Stimulated activated naive CD8-positive, alpha-beta T cell treated with anti-CD3 and anti-CD28 coated beads, Interleukin-15, Interleukin-2, amounts not matched to agents 100 ng/mL and 50 ng/mL, for 24 hours (primary cell): ENCODE measurements at regions not wholly inside any gene's neighbourhood (a gene's known extent, or its start where the extent isn't known, plus 50 kb on each side); places are given as distances from the start of the nearest gene placed in this dataset.

ENCODE experiments used
- H3K27ac Mint-ChIP-seq: one replicate; pipeline ENCODE4 v1.8.0; 2021; ENCODE audit warnings: mild to moderate bottlenecking, mixed read lengths
- H3K27me3 Mint-ChIP-seq: one replicate; pipeline ENCODE4 v1.8.0; 2021; ENCODE audit warnings: mixed read lengths
- H3K36me3 Mint-ChIP-seq: one replicate; pipeline ENCODE4 v1.8.0; 2021; ENCODE audit warnings: low read depth, mixed read lengths
- H3K4me1 Mint-ChIP-seq: one replicate; pipeline ENCODE4 v1.8.0; 2021; ENCODE audit warnings: low read depth, mixed read lengths
- H3K4me3 Mint-ChIP-seq: one replicate; pipeline ENCODE4 v1.8.0; 2021; ENCODE audit warnings: mild to moderate bottlenecking, mixed read lengths
- H3K9me3 Mint-ChIP-seq: one replicate; pipeline ENCODE4 v1.8.0; 2021; ENCODE audit warnings: mixed read lengths

GRCh38 chr6:24009319-24009718, 116.7 kb upstream of the NRSN1 start:
- H3K4me3 Mint-ChIP-seq: no peak overlapping the region
- no peaks in the 10 kb centered on the region for H3K36me3 Mint-ChIP-seq
- H3K27ac Mint-ChIP-seq: no peak overlapping the region
- H3K4me1 Mint-ChIP-seq: no peaks in the 10 kb centered on the region
- no peaks in the 10 kb centered on the region for H3K27me3 Mint-ChIP-seq
- H3K9me3 Mint-ChIP-seq: peaks cover 4% of the 10 kb centered on the region

DNA sequence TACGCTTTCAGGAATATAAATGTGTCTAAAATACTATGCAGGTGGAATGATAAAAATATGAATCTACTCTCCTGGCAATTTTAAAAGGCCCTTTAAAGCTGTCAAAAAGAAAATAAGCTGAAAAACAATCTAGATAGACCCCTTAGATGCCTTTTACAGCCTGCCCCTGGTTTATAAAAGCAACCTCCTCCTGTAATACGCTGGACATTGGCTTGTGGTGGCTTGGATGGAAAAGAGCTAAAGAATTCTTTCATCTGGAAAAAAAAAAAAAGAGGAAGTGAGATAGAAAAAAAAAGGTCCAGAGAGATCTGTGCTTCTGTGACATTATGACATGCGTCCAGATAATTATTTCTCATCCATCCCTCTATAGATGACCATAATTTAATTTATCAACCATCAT, 115.9 kb upstream of the NRSN1 start:
- no peaks in the 10 kb centered on the region for H3K4me1 Mint-ChIP-seq
- H3K9me3 Mint-ChIP-seq: peaks cover 4% of the 10 kb centered on the region
- H3K27me3 Mint-ChIP-seq: no peaks in the 10 kb centered on the region
- no peak overlapping the region for H3K4me3 Mint-ChIP-seq
- H3K27ac Mint-ChIP-seq: no peak overlapping the region
- H3K36me3 Mint-ChIP-seq: no peaks in the 10 kb centered on the region

DNA sequence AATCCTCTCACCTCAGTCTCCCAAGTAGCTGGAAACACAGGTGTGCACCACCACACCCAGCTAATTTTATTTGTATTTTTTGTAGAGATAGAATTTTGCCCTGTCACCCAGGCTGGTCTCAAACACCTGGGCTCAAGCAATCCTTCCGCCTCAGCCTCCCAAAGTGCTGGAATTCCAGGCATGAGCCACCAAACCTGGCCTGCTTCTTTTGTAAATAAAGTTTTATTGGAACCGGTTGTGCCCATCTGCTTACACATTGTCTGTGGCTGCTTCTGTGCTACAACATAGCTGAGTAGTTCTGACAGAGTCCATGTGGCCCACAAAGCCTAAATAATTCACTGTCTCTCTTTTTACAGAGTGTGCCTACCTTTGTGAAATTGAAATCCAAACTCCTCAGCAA, 109.7 kb upstream of the NRSN1 start:
- Mint-ChIP-seq H3K27me3 (no peaks in the 10 kb centered on the region), H3K9me3 (peaks cover 4% of the 10 kb centered on the region), H3K4me1 (no peaks in the 10 kb centered on the region), H3K4me3 (no peak overlapping the region), H3K36me3 (no peaks in the 10 kb centered on the region), H3K27ac (no peak overlapping the region)

DNA sequence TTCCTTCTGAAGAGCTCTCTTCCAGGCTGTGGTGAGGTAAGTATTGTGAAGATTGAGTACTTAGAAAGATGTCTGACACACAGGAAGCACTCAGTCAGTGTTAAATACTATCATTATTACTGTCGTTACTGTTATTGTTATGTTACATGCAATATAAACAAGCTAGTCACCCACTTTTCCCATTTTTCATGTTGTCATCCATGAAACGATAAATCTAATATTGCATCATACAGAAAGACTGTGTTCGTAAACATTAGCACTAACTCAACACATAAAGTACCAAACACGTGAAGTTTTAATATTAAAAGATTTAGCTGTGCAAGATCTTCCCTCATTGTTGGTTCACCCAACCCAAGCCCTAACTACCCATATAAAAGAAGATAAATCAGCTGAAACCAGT, 109.2 kb upstream of the NRSN1 start:
- H3K27ac Mint-ChIP-seq: no peak overlapping the region
- H3K4me3 Mint-ChIP-seq: no peak overlapping the region
- no peaks in the 10 kb centered on the region for H3K36me3 Mint-ChIP-seq
- no peaks in the 10 kb centered on the region for H3K4me1 Mint-ChIP-seq
- peaks cover 4% of the 10 kb centered on the region for H3K9me3 Mint-ChIP-seq
- H3K27me3 Mint-ChIP-seq: peaks cover 4% of the 10 kb centered on the region

DNA sequence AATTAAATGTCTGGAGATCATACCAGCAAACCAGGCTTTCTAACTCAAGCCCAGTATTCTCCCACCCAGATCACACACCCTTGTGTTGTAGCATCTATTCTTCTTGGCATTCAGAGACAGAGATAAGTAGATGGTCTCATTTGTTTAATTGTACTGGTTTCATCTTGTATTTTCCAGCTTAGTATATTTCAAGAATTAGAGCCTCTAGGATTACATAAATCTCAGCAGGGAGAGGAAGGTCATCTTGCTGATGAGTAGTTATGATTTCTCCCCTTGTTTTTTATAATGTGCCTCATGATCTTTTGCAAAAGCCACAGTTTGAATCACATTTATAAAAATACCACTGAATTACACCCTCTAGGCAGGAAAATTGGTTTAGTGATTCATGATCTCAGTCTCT, 106.6 kb upstream of the NRSN1 start:
- Mint-ChIP-seq H3K4me1 (no peaks in the 10 kb centered on the region), H3K4me3 (no peak overlapping the region), H3K36me3 (no peaks in the 10 kb centered on the region), H3K9me3 (no peaks in the 10 kb centered on the region), H3K27ac (no peak overlapping the region), H3K27me3 (peaks cover 4% of the 10 kb centered on the region)

- H3K4me1 Mint-ChIP-seq: no peaks in the 10 kb centered on the region
- no peaks in the 10 kb centered on the region for H3K36me3 Mint-ChIP-seq
- peaks cover 4% of the 10 kb centered on the region for H3K27me3 Mint-ChIP-seq
- no peaks in the 10 kb centered on the region for H3K9me3 Mint-ChIP-seq
- no peak overlapping the region for H3K4me3 Mint-ChIP-seq
- H3K27ac Mint-ChIP-seq: no peak overlapping the region
Observed at GRCh38 chr6:24019830-24020229, 106.2 kb upstream of the NRSN1 start.

GRCh38 chr6:24026050-24026449, 100.0 kb upstream of the NRSN1 start:
- no peak overlapping the region for H3K4me3 Mint-ChIP-seq
- H3K27me3 Mint-ChIP-seq: peaks cover 4% of the 10 kb centered on the region
- H3K9me3 Mint-ChIP-seq: peaks cover 18% of the 10 kb centered on the region
- H3K27ac Mint-ChIP-seq: no peak overlapping the region
- no peaks in the 10 kb centered on the region for H3K4me1 Mint-ChIP-seq
- no peaks in the 10 kb centered on the region for H3K36me3 Mint-ChIP-seq

DNA sequence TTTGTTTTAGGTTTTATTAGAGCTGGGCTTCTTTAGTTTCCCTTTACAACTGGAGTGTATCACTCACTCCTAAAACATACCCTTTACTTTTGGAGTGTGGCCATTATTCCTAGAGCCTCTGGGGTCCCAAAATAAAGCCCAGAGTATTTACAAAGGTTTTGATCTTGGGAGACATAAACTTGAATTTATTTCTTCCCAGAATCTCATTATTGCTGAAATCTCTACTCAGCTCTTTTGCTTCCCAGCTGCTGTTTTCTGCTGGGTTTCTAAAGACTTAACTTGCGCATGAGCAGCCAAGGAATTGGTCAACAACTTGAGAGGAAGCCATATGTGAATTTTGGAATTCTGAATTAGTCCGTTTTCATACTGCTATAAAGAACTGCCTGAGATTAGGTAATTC, 94.5 kb upstream of the NRSN1 start:
- Mint-ChIP-seq H3K27me3 (no peaks in the 10 kb centered on the region), H3K36me3 (no peaks in the 10 kb centered on the region), H3K4me1 (no peaks in the 10 kb centered on the region), H3K27ac (no peak overlapping the region), H3K4me3 (no peak overlapping the region), H3K9me3 (peaks cover 26% of the 10 kb centered on the region)

- Mint-ChIP-seq H3K36me3 (no peaks in the 10 kb centered on the region), H3K4me3 (no peak overlapping the region), H3K27me3 (no peaks in the 10 kb centered on the region), H3K9me3 (peaks cover 20% of the 10 kb centered on the region), H3K4me1 (no peaks in the 10 kb centered on the region), H3K27ac (no peak overlapping the region)
Observed at GRCh38 chr6:24032896-24033688, 92.9 kb upstream of the NRSN1 start.

DNA sequence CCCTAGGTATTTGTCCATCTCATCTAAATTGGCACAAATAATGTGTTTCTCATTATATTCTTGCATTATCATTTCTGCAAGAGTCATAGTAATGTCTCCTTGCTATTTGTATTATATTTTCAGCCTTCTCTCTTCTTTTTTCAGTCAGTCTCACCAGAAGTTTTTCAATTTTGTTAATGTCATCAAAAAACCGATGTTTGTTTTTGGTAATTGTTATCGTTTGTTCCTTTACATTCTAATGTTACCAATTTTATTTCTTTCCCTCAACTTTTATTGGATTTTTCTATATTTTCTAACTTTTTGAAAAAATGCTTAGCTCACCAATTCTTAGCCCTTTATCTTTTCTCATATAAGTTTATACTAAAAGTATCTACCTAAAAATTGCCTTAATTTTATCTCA, 82.2 kb upstream of the NRSN1 start:
- Mint-ChIP-seq H3K9me3 (peaks cover 16% of the 10 kb centered on the region), H3K27me3 (no peaks in the 10 kb centered on the region), H3K36me3 (no peaks in the 10 kb centered on the region), H3K4me3 (no peak overlapping the region), H3K4me1 (no peaks in the 10 kb centered on the region), H3K27ac (no peak overlapping the region)

DNA sequence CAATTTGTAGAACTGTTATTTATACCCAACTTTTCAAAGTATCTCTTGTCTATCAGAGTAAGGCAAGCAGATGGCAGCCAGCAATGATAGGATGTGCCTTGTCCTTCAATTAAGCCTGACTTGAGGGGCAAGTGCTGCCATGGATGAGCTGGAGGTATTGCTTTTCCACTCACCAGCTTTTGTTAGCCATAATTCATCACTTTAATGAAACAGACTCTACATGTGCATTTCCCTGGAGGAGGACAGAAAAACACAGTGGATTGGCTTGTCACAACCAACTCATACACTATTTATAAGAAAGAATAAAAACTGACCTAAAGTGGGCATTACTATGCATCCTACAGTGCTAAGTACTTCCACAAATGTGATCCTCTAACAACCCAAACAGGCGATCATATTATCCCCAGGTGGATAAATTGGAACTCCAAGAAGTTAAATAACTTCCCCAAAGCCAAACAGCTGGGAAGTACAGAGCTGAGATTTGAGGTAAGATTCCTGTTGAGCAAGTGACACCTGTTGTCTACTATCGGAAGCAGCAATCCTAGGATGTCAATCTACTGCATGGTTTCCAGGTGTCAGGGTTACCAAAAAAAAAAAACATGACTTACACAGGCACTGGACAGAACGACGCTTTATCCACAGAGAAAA, 73.9 kb upstream of the NRSN1 start:
- Mint-ChIP-seq H3K4me3 (no peak overlapping the region), H3K27me3 (peaks cover 6% of the 10 kb centered on the region), H3K36me3 (no peaks in the 10 kb centered on the region), H3K4me1 (no peaks in the 10 kb centered on the region), H3K9me3 (no peaks in the 10 kb centered on the region), H3K27ac (no peak overlapping the region)

- Mint-ChIP-seq H3K36me3 (no peaks in the 10 kb centered on the region), H3K27ac (no peak overlapping the region), H3K27me3 (peaks cover 6% of the 10 kb centered on the region), H3K9me3 (no peaks in the 10 kb centered on the region), H3K4me3 (no peak overlapping the region), H3K4me1 (no peaks in the 10 kb centered on the region)
Observed at GRCh38 chr6:24052590-24052961, 73.4 kb upstream of the NRSN1 start.

DNA sequence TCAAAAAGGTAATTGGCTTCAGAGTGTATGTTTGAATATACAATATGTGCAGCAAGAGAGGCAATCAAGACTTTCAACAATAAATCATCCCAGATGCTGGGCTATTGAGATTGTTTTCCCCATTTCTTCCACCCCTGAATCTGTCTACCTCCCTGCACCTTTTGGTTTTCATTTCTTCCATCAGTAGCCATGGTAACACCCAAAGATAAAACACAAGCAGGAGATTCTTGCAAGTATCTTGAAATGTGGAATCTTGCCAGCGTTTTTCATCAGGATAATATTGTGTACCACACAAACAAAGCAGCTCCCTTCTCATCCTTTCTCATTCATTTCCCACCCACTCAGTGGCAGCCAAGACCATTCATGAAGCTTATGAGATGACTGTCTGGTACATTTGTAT, 73.0 kb upstream of the NRSN1 start:
- no peaks in the 10 kb centered on the region for H3K36me3 Mint-ChIP-seq
- no peak overlapping the region for H3K27ac Mint-ChIP-seq
- no peak overlapping the region for H3K4me3 Mint-ChIP-seq
- peaks cover 6% of the 10 kb centered on the region for H3K27me3 Mint-ChIP-seq
- no peaks in the 10 kb centered on the region for H3K9me3 Mint-ChIP-seq
- no peaks in the 10 kb centered on the region for H3K4me1 Mint-ChIP-seq

DNA sequence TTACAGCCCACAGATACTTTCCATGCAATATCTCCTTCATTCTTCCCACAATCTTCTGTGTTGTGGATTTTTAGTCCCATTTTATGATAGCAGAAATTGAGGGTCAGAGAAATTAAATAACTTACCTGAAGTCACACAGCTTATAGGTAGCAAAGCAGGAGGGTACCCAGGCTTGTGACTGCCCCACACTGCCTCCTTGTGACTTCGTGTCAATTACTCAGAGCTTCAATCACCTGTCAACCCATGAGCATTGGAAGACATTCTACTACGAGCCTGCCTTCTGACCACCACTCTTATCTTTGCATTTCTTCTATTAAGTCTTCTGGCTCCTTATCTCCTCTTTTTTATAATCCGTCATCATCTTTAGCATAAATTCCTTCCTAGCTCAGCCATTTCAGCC, 71.6 kb upstream of the NRSN1 start:
- Mint-ChIP-seq H3K36me3 (no peaks in the 10 kb centered on the region), H3K27ac (no peak overlapping the region), H3K9me3 (no peaks in the 10 kb centered on the region), H3K4me1 (no peaks in the 10 kb centered on the region), H3K4me3 (no peak overlapping the region), H3K27me3 (peaks cover 3% of the 10 kb centered on the region)

DNA sequence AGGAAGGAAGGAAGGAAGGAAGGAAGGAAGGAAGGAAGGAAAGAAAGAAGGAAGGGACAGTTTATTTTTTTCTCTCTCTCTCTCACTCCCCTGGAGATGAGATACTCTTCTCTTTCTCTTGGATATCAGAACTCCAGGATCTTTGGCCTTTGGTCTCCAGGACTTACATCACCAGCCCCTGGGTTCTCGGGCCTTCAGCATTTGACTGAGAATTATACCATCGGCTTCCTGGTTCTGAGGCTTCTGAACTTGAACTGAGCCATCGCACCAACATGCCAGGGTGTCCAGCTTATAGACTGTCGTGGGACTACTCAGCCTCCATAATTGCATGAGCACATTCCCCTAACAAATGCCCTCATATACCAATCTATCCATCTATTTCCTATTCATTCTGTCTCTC, 69.4 kb upstream of the NRSN1 start:
- Mint-ChIP-seq H3K9me3 (no peaks in the 10 kb centered on the region), H3K27me3 (no peaks in the 10 kb centered on the region), H3K4me1 (no peaks in the 10 kb centered on the region), H3K27ac (no peak overlapping the region), H3K36me3 (no peaks in the 10 kb centered on the region), H3K4me3 (no peak overlapping the region)

GRCh38 chr6:24057030-24057429, 69.0 kb upstream of the NRSN1 start:
- Mint-ChIP-seq H3K9me3 (no peaks in the 10 kb centered on the region), H3K4me3 (no peak overlapping the region), H3K4me1 (no peaks in the 10 kb centered on the region), H3K27ac (no peak overlapping the region), H3K36me3 (no peaks in the 10 kb centered on the region), H3K27me3 (no peaks in the 10 kb centered on the region)
